Left ventricle myocardium superior (tissue), 1 donor: ENCODE measurements at regions not wholly inside any gene's neighbourhood (a gene's known extent, or its start where the extent isn't known, plus 50 kb on each side); places are given as distances from the start of the nearest gene placed in this dataset.
A peak's percentile ranks its signal among the peaks of the same experiment; 100 is the strongest.
"Not testable (repeated sequence)": the region's sequence is repeated elsewhere in the genome, so short reads cannot be mapped to it uniquely, and the experiment has no call there.

Source experiments
- ATAC-seq: fragments of 200-7000 bp; cut with Tn5 transposase; one replicate; pipeline ENCODE4 v1.9.1; 2020; ENCODE audit warnings: mild to moderate bottlenecking, moderate library complexity
- DNase-seq: peaks from one replicate; pipeline ENCODE4 v3.0.0-alpha.2; 2020
- intact Hi-C: fragments of 100-400 bp; cut with micrococcal nuclease; formaldehyde crosslinking; loops from one replicate; pipeline ENCODE4 v1.11.0; 2022
- donor health status: DM: no; HTN: yes; CAD: no; lungs with severe emphysema.

DNA sequence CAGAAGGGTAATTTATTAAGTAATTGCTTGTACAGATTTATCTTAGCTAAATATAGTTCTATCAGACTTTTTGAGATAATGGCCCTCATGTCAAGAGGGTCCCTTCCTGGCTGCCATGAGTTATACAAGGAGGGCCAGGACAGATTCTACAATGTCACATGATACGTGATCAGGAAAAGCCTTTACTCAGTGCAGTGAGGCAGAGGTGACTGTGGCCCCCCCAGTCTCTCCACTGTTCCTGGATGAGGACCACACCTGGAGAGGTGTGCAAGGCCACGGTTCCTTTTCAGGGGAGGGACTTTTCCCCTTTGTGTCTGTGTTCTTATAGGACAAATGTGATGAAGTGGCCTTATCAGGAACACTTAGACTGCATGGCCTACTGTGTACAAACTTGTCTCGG lies 54.3 kb upstream of the LRCH1 start:
- peak; percentile 21 for ATAC-seq
- intact Hi-C loops = loop anchor here (10.0 kb wide), 1 partner anchor 46 kb away; no protein-coding TSS in a partner anchor

DNA sequence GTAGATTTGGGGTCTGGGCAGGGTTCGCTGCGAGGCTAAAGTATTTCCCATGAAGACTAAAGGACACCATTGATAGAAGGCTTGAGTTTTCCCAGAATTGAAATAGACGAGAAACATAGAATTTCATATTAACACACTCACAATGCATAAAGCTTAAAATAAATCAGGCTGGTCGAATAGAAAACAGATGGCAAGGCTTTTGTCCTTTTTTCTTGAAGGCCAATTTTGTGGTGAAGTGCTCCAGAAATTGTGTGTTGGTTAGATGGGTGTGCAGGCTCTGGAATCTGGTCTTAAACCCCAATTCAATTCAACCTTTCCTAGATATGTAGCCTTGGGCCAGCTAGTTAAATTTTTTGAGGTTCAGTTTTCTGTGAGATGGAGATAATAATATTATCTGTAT lies 56.9 kb upstream of the LRCH1 start:
- no peak for ATAC-seq
- DNase-seq = no peak
- intact Hi-C loops = loop anchor here (10.0 kb wide), 1 partner anchor 49 kb away; no protein-coding TSS in a partner anchor

More for the DNA sequence above, 54.3 kb upstream of the LRCH1 start:
- no peak for DNase-seq

DNA sequence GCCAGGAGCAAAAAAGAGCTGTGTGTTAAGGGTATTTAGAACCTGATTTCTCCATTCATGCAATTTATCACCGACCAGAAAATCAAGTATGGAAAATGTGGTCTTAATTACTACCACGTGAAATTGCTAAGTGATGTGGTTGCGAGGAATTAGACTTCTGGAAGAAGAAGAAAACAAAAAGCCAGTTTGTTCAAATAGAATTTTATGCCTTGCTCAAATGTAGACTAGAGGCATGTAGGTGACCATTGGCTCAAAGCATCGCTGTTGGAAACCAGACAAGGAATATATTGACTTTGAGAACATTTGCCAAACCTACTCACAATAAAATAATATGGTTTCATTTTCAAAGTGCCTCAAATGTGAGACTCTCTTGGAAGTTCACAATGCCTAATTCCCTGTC lies 57.3 kb upstream of the LRCH1 start:
- no peak for DNase-seq
- intact Hi-C loops = loop anchor here (10.0 kb wide), 1 partner anchor 49 kb away; no protein-coding TSS in a partner anchor
- no peak for ATAC-seq

DNA sequence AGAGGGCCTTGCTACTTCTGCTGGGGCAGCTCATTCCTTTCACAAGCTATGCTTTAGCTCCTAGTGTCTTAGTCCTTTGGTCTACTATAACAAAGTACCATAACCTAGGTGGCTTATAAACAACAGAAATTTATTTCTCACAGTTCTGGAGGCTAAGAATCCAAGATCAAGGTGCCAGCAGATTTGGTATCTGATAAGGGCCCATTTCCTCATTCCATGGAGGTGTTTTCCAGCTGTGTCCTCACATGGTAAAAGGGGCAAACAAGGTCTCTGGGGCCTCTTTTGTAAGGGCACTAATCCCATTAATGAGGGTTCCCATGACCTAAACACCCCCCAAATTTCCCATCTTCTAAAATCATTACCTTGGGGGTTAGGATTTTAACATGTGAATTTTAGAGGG lies 57.9 kb upstream of the LRCH1 start:
- intact Hi-C loops = loop anchor here (10.0 kb wide), 1 partner anchor 50 kb away; no protein-coding TSS in a partner anchor
- DNase-seq (no peak), ATAC-seq (no peak)

DNA sequence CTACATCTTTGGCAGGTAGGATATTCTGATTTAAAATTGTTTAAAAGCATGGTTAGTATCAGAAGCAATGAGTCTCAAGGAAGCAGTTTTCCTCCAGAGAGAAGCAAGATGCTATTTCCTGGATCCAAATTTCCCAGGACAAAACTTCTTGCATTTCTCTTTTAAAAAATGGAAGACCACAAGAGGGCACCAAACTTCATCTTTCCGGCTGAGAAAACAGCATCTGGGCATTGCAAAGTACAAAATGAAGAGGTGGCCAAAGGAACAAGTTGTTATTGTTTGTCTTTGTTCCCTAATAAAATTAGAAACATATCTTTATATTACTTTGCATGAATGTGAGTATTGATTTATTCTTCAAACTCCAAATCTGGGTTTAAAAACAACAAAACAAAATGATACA lies 60.0 kb upstream of the LRCH1 start:
- intact Hi-C loops = loop anchor here (1.0 to 10.0 kb wide), 2 partner anchors 52 to 231 kb away; no protein-coding TSS in a partner anchor
- no peak for DNase-seq
- ATAC-seq = peak; percentile 15

GRCh38 chr13:46491641-46492040 lies 61.3 kb upstream of the LRCH1 start:
- intact Hi-C loops = loop anchor here (1.0 to 10.0 kb wide), 2 partner anchors 53 to 233 kb away; no protein-coding TSS in a partner anchor
- ATAC-seq = no peak

GRCh38 chr13:46490713-46491112 lies 62.3 kb upstream of the LRCH1 start:
- intact Hi-C loops = loop anchor here (10.0 kb wide), 1 partner anchor 54 kb away; no protein-coding TSS in a partner anchor
- ATAC-seq, DNase-seq: not testable (repeated sequence)

More at GRCh38 chr13:46491641-46492040, 61.3 kb upstream of the LRCH1 start:
- no peak for DNase-seq

DNA sequence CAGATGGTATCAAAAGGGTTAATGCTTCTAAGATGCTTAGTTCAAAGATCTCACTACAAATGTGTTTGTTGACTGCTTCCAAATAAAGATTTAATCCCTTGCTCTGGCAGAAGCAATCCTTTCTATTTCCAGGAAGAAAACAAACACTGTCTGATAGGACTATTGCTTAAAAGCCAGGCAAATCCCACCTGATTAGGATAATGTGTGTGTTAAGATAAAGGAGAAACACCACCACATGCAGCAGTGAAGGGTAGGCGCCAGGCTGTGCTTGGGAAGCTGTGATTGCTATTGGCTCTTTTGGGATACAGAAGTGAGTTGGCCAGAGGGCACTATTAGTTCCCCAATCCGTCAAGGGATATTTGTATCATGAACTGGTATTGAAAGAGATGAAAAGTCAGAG lies 62.8 kb upstream of the LRCH1 start:
- ATAC-seq (no peak), DNase-seq (no peak)
- intact Hi-C loops = loop anchor here (10.0 kb wide), 1 partner anchor 55 kb away; no protein-coding TSS in a partner anchor

GRCh38 chr13:46489586-46490023 lies 63.4 kb upstream of the LRCH1 start:
- intact Hi-C loops = loop anchor here (10.0 kb wide), 1 partner anchor 55 kb away; no protein-coding TSS in a partner anchor
- DNase-seq = no peak
- ATAC-seq = peak; percentile 35

- DNase-seq (no peak), ATAC-seq (no peak)
- intact Hi-C loops = no loop called here
Observed at GRCh38 chr13:46487748-46488147, 65.2 kb upstream of the LRCH1 start.

DNA sequence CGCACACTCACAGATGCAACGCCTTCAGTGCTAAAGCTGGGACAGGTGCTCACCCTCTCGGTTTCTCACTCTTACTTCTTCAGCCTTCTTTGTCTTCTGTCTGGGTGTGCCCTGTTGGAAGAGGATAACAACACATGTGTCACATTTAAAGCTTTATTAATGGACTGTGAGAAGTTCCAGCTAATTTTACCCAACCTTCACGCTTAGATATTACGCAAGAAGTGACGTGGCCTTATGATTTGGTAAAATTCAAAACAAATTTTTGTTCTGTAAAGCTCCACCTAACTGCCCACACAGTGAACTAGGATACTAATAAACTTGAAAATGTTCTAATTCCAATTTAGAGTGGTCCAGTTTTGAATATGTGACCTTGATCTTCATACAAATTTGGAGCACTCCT lies 66.7 kb upstream of the LRCH1 start:
- no peak for DNase-seq
- no peak for ATAC-seq
- intact Hi-C loops = no loop called here

DNA sequence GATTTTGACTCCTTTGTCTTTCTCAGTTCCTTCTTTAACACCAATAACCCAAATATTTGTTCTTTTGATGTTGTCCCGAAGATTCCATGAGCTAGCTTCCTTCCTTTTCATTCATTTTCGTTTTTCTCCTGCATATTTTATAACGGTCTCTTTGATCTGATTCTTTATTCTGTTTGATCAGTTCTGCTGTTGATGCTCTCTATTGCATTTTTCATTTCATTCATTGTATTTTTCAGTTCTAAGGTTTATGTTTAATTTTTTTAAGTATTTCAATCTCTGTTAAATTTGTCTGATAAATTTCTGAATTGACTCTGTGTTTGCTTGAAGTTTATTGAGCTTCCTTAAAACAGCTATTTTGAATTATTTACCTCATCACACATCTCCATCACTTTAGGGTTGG lies 68.4 kb upstream of the LRCH1 start:
- DNase-seq = no peak
- intact Hi-C loops = no loop called here
- ATAC-seq = no peak

- intact Hi-C loops = no loop called here
- DNase-seq (no peak), ATAC-seq (no peak)
Observed at GRCh38 chr13:46481166-46481565, 71.8 kb upstream of the LRCH1 start.

GRCh38 chr13:46480131-46480530 lies 72.8 kb upstream of the LRCH1 start:
- intact Hi-C loops = no loop called here
- ATAC-seq = no peak
- DNase-seq = no peak

DNA sequence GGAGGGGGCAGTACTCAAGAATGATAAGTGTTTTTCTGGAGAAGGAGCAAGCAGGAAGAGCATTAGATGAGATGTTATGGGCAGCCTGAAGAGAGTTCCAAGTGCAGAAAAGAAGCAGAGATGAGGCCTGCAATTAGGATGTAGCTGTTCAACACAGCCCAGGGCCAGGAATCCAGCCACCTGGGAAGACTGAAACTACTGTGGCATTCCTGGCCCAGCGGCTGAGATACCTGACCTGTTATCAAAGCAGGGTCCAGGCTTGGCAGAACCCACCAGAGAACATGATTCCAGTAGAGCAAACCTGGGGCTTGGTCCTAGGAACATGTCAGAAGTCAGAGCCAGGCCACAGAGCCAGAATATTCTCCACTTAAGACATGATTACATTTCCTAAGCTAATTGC lies 73.3 kb upstream of the LRCH1 start:
- intact Hi-C loops = no loop called here
- ATAC-seq = no peak
- no peak for DNase-seq

GRCh38 chr13:46479283-46479682 lies 73.7 kb upstream of the LRCH1 start:
- intact Hi-C loops = no loop called here
- DNase-seq = no peak
- ATAC-seq = no peak

DNA sequence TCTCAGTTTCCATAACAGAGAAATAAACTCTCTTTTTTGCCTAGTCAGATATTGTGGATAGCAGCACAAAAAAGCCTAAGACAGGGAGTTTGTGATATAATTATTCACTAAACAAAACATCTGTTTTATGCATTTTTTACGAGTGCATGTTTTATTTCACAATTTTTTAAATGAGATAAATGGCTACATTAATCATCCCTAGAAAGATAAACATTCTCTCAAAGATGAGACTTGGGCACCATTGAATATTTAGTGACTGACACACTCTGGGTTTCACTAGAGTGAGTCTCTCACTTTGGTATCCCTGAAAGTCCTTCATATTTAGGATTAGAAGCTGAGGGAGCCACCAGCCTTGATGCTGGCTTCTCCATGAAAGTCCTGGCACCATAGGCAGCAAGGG lies 74.3 kb upstream of the LRCH1 start:
- no peak for DNase-seq
- no peak for ATAC-seq
- intact Hi-C loops = no loop called here

GRCh38 chr13:46476174-46476573 lies 76.8 kb upstream of the LRCH1 start:
- ATAC-seq = no peak
- DNase-seq = no peak
- intact Hi-C loops = no loop called here

DNA sequence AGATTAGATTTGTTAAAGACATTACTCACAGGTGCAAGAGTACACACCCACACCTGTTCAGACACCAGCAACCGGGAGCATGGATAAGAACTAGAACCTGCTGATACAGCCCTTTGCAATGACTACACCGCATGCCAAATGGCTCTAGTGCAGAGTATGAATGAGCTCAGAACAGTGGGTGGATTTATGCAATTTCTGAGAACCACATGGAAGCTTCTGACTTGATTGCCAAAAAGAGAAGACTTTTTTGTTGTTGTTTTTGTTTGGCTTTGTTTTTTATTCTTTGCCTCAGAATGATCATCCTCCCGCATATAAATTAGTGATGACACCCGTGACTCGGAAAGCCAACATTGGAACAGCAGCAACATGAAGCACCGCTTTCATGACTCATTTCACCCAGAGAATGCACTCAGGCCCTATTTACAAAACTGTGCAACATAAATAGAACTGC lies 77.4 kb upstream of the LRCH1 start:
- DNase-seq (no peak), ATAC-seq (peak; percentile 21)
- intact Hi-C loops = no loop called here

- DNase-seq (no peak), ATAC-seq (no peak)
- intact Hi-C loops = no loop called here
Observed at GRCh38 chr13:46473806-46474205, 79.2 kb upstream of the LRCH1 start.

DNA sequence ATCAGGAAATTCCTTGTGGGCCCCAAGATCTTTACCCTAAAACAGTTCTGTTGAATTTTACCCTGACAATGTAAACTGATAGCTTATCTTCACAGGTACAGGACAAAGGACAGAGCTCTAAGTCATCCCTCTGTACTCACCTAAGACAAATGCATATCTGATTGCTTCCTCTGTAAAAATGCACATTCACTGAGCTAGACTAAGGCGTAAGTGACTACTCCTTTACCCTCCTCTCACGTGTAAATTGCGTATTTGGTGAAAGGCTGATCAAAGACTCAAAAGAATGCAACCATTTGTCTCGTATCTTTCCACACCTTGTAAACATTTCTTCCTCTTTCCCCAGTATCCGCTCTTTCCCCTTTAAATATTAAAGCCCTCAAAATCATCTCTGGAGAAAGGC lies 80.6 kb upstream of the LRCH1 start:
- DNase-seq (no peak), ATAC-seq (no peak)
- intact Hi-C loops = no loop called here
